HG03342 (cell line): ENCODE measurements at regions not wholly inside any gene's neighbourhood (a gene's known extent, or its start where the extent isn't known, plus 50 kb on each side); places are given as distances from the start of the nearest gene placed in this dataset.
"Not testable (repeated sequence)": the region's sequence is repeated elsewhere in the genome, so short reads cannot be mapped to it uniquely, and the experiment has no call there.

Experiments
- ATAC-seq: cut with Tn5 transposase; IDR thresholded peaks from one replicate; pipeline ENCODE4 v1.9.1; 2021; ENCODE audit warnings: mild to moderate bottlenecking, moderate library complexity; ENCODE audit not compliant: unreplicated experiment

DNA sequence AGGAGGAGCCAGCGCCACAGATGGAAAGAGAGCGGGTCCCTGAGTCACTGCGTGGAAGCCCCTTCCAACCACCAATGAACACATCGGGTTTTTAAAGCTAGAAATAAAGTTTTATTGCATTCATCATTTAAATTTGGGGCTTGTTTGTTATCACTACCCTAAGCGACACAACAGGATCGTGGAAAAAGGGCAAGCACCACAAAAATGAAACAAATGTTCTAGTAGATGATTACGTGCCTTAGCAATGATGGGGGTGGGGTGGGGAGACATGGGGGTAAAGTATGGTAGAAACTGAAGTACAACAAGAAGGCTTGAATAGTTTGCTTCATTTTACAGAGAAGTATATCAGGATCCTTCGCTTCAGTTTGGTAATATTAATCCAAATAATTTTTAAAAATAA lies 221.6 kb upstream of the ATP10A start:
- no peak for ATAC-seq

- ATAC-seq = no peak
Measured at GRCh38 chr15:26083896-26084295, 220.8 kb upstream of the ATP10A start.

DNA sequence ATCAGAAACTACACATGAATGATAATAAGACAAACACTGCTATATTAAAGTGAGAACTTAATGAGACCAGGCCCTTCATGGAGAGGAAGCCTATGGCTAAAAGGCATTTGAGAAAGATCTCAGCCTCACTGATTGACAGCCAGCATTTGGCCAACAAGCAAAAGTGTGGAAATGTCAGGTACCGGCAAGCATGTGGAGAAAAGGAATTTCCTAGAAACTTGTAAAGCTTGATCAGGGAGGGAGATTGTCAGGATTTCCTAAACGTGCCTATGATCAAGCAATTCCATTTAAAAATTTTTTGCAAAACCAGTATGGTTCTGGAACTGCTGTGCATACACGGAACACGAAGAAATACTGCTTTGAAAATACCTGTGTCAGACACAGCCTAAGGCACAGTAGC lies 220.3 kb upstream of the ATP10A start:
- no peak for ATAC-seq

GRCh38 chr15:26082221-26083109 lies 219.3 kb upstream of the ATP10A start:
- peak; percentile 96 for ATAC-seq

DNA sequence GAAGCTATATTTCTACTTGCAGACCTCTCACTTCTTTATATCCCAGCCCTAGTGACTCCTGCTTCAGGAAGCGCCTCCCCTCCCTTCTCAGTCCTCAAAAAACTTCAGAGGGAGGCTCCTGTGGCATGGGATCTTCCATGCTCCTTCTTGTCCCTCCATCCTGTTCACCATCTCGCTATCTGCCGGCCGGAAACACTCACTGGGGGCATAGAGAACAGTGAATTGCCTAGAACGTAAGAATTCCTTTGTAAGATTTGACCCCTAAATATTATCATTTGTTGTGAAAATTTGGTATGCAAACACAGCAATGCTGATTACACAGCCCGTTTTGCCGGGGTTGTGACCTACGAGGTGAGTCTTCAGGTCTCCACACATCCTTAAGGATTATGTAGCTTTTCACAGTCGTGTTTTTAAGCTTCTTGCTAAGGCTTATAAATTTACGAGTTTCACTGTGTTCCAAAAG lies 218.7 kb upstream of the ATP10A start:
- no peak for ATAC-seq

DNA sequence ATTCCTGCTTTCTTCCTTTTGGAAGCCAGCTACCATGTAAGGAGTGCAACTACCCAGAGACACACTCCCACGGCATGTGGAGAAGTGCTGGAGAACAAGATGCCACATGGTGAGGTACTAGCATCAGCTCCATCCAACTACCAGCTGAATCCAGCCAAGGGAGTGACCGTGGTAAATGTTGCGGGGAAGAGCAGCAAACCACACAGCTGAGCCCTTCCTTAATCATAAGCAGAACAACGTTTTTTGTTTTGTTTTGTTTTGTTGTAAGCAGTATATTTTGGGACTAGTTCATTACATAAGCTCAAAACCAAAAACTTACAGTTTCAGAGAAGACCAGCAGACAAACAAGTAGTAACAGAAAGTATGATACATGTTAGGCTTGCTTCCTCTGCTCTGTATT lies 212.6 kb upstream of the ATP10A start:
- no peak for ATAC-seq

DNA sequence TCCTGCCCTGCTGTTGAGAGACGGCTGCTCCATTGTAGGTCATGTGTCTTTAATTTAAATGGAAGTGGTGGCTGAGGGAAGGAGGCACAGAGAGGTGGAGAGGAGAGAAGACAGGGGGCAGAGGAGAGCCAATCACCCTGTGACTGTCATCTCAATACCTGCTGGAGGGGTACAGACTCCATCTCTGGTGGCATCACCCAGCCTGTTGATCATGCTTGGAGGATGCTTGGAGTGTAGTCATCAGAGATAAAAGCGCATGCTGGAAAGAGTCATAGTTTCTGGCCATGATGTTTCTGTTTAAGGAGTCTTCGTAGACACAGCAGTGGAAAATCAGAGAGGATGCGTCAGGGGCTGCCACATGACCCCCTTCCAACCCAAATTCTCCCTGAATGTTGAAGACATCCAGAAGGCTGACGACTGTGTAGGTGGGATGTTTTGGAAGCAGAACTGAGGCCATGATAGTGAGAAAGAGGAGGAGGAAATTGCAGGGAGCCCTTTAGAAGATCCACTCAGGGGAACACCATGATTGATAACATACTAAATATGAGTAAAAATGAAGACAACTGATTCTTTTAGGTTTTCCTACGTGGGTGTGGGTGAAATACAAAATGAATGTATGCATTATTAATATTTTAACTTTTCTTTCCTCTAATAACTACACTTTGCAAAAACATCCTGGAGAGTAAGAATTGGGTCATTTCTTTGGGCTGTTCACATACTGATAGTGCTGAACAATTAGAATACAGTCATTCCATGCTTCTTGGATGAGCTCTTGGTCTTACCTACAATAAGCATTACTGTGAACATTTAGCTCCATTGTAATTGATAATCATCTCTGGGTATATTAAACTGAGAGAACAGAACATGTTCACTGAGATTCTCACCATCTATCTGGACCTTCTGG lies 210.6 kb upstream of the ATP10A start:
- no peak for ATAC-seq

GRCh38 chr15:26070095-26070532 lies 207.0 kb upstream of the ATP10A start:
- ATAC-seq = no peak

- ATAC-seq = no peak
Measured at GRCh38 chr15:26069231-26069641, 206.1 kb upstream of the ATP10A start.

DNA sequence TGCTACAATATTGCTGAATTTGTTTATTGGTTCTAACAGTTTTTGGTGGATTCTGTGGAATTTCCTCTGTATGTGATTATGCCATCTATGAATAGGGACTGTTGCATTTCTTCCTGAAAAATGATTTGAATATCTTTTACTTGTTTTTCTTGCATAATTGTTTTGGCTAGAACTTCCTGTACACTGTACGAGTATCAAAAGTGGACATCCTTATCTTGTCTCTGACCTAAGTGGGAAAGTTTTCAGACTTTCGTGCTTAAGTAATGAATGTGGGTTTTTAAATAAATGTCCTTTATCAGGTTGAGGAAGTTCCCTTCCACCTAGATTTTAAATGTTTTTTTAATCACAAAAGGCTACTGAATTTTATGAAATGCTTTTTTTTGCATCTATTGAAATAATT lies 203.8 kb upstream of the ATP10A start:
- no peak for ATAC-seq

GRCh38 chr15:26065723-26066122 lies 202.6 kb upstream of the ATP10A start:
- no peak for ATAC-seq

DNA sequence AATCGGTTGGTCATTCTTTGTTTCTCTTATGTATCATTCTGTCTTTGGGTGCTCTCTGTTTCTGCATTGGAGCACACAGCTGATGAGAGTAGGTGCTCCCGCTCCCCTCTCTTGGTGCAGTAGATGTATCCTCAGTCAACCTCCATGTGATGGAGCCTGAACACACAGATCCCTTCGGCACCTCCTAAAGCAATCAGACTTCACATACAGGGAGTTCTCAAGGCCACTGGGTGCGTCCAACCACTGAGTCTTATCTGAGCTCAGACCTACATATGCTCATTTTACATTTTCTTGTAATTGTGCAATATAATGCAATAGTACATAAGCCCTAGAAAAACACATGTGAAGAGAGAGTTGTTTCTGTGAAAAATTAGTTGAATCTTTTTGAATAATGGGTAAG lies 198.1 kb upstream of the ATP10A start:
- ATAC-seq = no peak

DNA sequence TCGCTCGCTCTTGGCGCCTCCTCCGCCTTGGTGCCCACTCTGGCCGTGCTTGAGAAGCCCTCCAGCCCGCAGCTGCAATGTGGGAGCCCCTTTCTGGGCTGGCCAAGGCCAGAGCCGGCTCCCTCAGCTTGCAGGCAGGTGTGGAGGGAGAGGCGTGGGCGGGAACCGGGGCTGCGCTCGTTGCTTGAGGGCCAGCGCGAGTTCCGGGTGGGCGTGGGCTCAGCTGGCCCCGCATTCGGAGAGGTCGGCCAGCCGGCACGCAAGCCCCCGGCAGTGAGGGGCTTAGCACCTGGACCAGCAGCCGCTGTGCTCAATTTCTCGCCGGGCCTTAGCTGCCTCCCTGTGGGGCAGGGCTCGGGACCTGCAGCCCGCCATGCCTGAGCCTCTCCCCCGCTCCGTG lies 193.6 kb upstream of the ATP10A start:
- not testable (repeated sequence) for ATAC-seq

DNA sequence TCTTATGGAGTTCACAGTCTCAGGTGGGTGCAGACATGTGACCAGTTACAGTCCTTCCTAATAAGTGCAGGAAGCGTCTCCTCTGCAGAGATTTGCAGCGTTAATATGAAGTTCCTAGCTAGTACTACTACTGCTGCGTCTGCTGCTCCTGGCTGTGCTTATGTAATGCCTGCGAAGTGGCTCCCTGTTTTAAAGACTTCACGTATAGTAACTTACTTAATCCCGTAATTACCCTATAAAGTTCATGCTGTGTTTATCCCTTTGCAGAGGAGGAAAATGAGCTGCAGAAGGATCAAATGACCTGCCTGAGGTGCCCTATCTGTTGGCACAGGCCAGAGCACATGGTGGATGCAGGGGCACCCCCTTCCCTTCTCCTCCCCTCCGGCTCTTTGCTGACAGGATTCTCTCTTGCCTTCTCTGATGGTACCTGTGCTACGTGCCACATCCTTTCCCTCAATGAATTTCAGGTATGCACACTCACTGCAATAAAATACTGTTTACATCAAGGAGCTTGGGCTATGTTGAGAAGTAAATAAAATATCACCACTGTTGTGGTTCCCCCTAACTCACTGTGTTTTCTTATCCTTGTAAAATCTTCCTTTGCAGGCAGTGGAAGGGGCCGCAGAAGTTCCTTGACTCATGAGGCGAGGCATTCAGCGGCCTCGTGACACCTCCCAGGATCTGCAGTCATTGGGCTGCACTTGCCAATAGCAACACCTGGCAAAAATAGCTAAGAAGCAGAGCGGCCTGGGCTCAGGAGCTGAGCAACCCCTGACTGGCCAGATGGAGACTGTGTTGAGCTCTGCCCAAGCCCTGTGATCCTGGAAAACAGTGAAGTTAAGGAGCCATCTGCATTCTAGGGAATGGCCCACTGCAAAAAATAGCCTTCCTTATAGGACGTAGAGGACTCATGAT lies 188.9 kb upstream of the ATP10A start:
- no peak for ATAC-seq

DNA sequence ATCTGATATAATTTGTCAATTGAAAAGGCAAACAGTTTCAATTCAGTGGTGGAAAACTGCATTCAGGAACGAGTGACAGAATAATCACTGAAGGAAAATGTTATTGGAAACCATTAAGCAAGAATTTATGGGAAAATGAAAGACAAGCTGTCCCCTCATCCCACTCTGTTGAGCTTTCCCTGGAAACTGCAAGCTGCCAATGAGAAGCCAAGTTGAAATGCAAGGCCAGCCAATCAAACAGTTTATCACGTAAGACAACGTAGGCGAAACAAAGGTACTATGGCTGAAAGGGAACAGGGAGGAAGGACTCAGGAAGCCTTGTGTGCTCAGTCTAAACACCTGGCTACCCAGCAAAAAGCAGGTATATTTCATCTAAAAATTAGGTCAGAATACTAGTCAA lies 187.9 kb upstream of the ATP10A start:
- ATAC-seq = no peak

- no peak for ATAC-seq
Measured at GRCh38 chr15:26049900-26050657, 187.0 kb upstream of the ATP10A start.

DNA sequence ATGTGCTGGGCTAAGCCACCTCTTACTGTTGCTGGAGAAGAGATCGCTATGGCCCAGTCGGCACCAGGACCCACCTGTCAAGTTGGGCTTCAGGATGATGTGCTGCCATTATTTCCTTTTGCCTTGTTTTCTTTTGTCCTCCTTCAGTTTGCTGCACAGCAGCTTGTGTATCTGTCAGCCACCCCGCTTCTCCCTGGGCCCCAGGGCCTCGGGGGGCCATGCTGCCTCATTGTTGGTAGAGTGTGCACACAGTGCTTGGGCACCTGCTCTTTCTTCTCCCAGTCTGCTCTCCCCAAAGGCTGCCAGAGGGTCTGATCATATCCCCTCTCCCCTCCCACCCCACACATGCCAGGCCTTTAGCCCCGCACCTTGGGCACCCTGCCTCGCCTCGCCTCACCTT lies 185.5 kb upstream of the ATP10A start:
- ATAC-seq = no peak

DNA sequence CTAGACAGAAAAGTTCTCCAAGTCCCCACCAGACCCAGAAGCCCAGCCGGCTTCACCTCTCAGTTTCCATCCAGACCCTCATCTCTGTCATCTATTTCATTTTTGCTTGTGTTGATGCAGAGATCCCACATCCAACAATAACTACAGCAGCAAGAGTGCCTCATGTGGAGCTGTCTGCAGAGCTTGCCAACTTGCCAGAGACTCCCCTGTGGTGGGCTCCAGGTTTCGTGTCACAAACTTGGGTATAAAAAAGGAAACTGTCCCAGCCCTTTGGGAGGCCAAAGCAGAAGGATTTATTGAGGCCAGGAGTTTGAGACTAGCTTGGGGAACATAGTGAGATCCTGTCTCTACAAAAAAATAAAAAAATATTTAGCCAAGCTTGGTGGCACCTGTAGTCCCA lies 182.4 kb upstream of the ATP10A start:
- ATAC-seq = no peak

- ATAC-seq = no peak
Measured at GRCh38 chr15:26043018-26043417, 179.9 kb upstream of the ATP10A start.

GRCh38 chr15:26038693-26039092 lies 175.6 kb upstream of the ATP10A start:
- ATAC-seq = no peak
